ENCODE measurements at regions not wholly inside any gene's neighbourhood (a gene's known extent, or its start where the extent isn't known, plus 50 kb on each side); places are given as distances from the start of the nearest gene placed in this dataset.

DNA sequence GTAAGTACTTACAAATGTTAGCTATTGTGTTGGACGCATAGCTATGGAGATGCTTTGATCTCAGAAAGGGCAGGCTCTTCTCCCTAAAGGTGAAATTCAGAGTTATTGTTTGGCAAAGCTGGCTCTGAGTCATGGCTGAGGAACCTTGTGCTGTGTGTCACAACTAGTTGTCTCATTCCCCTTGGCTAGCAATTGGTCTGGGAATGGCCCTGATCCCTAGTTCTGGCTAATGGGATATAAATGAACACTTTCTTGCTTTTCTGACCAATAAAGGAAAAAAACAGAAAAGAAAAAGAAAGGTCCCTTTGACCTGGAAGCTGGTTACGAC is 210.6 kb downstream of the MAP2K4 start:
- Histone ChIP-seq H3K27me3 (replicated peaks in 1 of 2; ENCODE audit: control insufficient read depth in 2 of 2, insufficient read depth in 2 of 2, low read length in 1 of 2) (no peaks in the 10 kb centered on the region), H3K4me2 (ENCODE audit: control insufficient read depth, insufficient read depth) (no peak overlapping the region), H3K9ac (ENCODE audit: control insufficient read depth, insufficient read depth, low read length) (no peak overlapping the region), H3K9me3 (replicated peaks; ENCODE audit: control insufficient read depth, insufficient read depth, low read length) (no peaks in the 10 kb centered on the region), H3K4me3 (no peak overlapping the region), H4K20me1 (ENCODE audit: control insufficient read depth, insufficient read depth) (no peaks in the 10 kb centered on the region), H3K36me3 (ENCODE audit: control insufficient read depth in 2 of 2, insufficient read depth in 2 of 2, low read length in 1 of 2) (no peaks in the 10 kb centered on the region), H3K27ac (ENCODE audit: control insufficient read depth, insufficient read depth) (no peak overlapping the region), H3K79me2 (ENCODE audit: control insufficient read depth, insufficient read depth, low read length) (no peaks in the 10 kb centered on the region), H3K4me1 (ENCODE audit: control insufficient read depth, insufficient read depth, low read length) (no peaks in the 10 kb centered on the region), H2AFZ (ENCODE audit: control insufficient read depth, low read depth, low read length) (no peak overlapping the region)
- RAD21 ChIA-PET (ENCODE audit: unreplicated experiment) = no interaction called here
- TF ChIP-seq SRF (IDR thresholded peaks at IDR 0.05; ENCODE audit: low read depth in 2 of 2, low read length in 2 of 2) = no peak
- no peak for TF ChIP-seq ZSCAN29 (IDR thresholded peaks at IDR 0.05)
- TF ChIP-seq CEBPB (IDR thresholded peaks at IDR 0.05; ENCODE audit: borderline replicate concordance in 1 of 2, low read depth in 2 of 2, low read length in 2 of 2) = no peak
- TF ChIP-seq BCL11A (IDR thresholded peaks at IDR 0.05; ENCODE audit: low read depth, low read length) = no peak
- no peak for TF ChIP-seq NR2F1 (conservative IDR thresholded peaks at IDR 0.05)
- no peak for TF ChIP-seq GATAD2B (conservative IDR thresholded peaks at IDR 0.05; ENCODE audit: low read depth)
- TF ChIP-seq, protein P1, sequence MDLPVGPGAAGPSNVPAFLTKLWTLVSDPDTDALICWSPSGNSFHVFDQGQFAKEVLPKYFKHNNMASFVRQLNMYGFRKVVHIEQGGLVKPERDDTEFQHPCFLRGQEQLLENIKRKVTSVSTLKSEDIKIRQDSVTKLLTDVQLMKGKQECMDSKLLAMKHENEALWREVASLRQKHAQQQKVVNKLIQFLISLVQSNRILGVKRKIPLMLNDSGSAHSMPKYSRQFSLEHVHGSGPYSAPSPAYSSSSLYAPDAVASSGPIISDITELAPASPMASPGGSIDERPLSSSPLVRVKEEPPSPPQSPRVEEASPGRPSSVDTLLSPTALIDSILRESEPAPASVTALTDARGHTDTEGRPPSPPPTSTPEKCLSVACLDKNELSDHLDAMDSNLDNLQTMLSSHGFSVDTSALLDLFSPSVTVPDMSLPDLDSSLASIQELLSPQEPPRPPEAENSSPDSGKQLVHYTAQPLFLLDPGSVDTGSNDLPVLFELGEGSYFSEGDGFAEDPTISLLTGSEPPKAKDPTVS (IDR thresholded peaks at IDR 0.05; ENCODE audit: low read depth, low read length) = no peak
- no peak for TF ChIP-seq NFXL1 (IDR thresholded peaks at IDR 0.05; ENCODE audit: borderline replicate concordance)
- TF ChIP-seq, protein P2, sequence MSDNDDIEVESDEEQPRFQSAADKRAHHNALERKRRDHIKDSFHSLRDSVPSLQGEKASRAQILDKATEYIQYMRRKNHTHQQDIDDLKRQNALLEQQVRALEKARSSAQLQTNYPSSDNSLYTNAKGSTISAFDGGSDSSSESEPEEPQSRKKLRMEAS (IDR thresholded peaks at IDR 0.05; ENCODE audit: low read depth, low read length) = no peak
- TF ChIP-seq RB1 (IDR thresholded peaks at IDR 0.05; ENCODE audit: borderline replicate concordance) = no peak
- WGBS (ENCODE audit: insufficient coverage, insufficient replicate concordance, low lambda C conversion rate, missing lambda C conversion rate) = 0% methylated on average over 2 of the region's 2 CpGs
- BruUV-seq (replicated peaks) = no TSS peak
- POLR2A ChIA-PET = no interaction called here
- intact Hi-C loops (cut with micrococcal nuclease; ENCODE audit: unreplicated experiment) (no loop called here), in situ Hi-C loops (cut with MboI) (no loop called here)
- no peak for DNase-seq (ENCODE audit: low read depth, low spot score)
- CTCF ChIA-PET = no interaction called here
- no peak for FAIRE-seq
- no peak for ATAC-seq
- SMC1A ChIA-PET (ENCODE audit: uncharacterized antibody, unreplicated experiment) = no interaction called here

Measured in GM12878 (cell line).